HL-60 (cell line): ENCODE measurements at regions not wholly inside any gene's neighbourhood (a gene's known extent, or its start where the extent isn't known, plus 50 kb on each side); places are given as distances from the start of the nearest gene placed in this dataset.

Source experiments
- DNase-seq, 2 experiments: peaks; one replicate each; pipeline ENCODE4 v3.0.0-alpha.2; 2010 to 2020; ENCODE audit warnings: low read depth in 1 of 2, low spot score in 1 of 2
- H3K27ac ChIP-seq: fragments of 250-450 bp; sonication (Bioruptor Pico); replicated peaks from 2 replicates; pipeline ENCODE4 v1.5.1; 2020; ENCODE audit warnings: mild to moderate bottlenecking, moderate library complexity
- H3K27me3 ChIP-seq: fragments of 250-450 bp; sonication (Bioruptor Pico); 2 replicates; pipeline ENCODE4 v1.5.1; 2021; ENCODE audit warnings: mild to moderate bottlenecking, moderate library complexity; ENCODE audit not compliant: insufficient read depth, poor library complexity, severe bottlenecking
- H3K4me3 ChIP-seq: replicated peaks from 2 replicates; pipeline ENCODE4 v1.5.1; 2011; ENCODE audit warnings: mild to moderate bottlenecking, control low read depth, low read length; ENCODE audit not compliant: insufficient read depth
- CTCF ChIP-seq: IDR thresholded peaks from one replicate; pipeline ENCODE4 v1.5.1; 2011; ENCODE audit warnings: low read length, control low read depth, inconsistent platforms; ENCODE audit not compliant: insufficient read depth
- GABPA ChIP-seq: IDR thresholded peaks from 2 replicates; pipeline ENCODE4 v1.6.1; 2012; ENCODE audit warnings: low read depth
- POLR2AphosphoS5 ChIP-seq: IDR thresholded peaks from 2 replicates; pipeline ENCODE4 v1.6.1; 2012; ENCODE audit warnings: low read depth
- REST ChIP-seq: IDR thresholded peaks from 2 replicates; pipeline ENCODE4 v1.6.1; 2012; ENCODE audit warnings: low read depth; ENCODE audit not compliant: insufficient replicate concordance
- SPI1 ChIP-seq: IDR thresholded peaks from 2 replicates; pipeline ENCODE4 v1.6.1; 2012; ENCODE audit warnings: low read depth, mild to moderate bottlenecking, borderline replicate concordance

DNA sequence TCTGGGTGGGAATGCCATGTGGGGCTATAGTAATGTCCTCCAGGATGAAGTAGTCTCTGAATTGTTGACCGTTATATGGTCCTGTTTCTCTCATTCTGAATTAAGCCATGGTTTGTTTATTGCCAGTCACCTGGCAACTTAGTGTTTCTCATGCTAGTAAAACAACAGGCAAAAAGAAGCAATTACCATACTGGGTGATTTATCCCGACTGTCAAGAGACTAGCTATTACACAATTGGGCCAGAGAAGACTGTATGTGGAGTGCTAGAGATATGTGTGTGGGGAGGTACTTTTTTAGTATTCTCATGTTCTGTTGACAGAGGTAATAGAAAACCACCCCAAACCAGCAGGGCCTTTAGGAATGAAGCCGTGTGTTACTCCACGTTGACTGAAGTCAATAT, 258.2 kb downstream of the TDRD3 start:
- TF ChIP-seq REST (no peak), SPI1 (no peak), GABPA (no peak), POLR2AphosphoS5 (no peak), CTCF (no peak)
- H3K27me3 ChIP-seq, result no peaks in the 10 kb centered on the region
- H3K27ac ChIP-seq, result no peak overlapping the region
- no peak for DNase-seq
- H3K4me3 ChIP-seq, result no peak overlapping the region

- no peak for TF ChIP-seq REST
- peak; percentile 26 for TF ChIP-seq CTCF
- Histone ChIP-seq H3K4me3 (no peak overlapping the region), H3K27me3 (no peaks in the 10 kb centered on the region), H3K27ac (no peak overlapping the region)
- peak in 1 of 2 experiments; percentile 51 for DNase-seq
Measured at GRCh38 chr13:60654415-60654814, 257.4 kb downstream of the TDRD3 start.

DNA sequence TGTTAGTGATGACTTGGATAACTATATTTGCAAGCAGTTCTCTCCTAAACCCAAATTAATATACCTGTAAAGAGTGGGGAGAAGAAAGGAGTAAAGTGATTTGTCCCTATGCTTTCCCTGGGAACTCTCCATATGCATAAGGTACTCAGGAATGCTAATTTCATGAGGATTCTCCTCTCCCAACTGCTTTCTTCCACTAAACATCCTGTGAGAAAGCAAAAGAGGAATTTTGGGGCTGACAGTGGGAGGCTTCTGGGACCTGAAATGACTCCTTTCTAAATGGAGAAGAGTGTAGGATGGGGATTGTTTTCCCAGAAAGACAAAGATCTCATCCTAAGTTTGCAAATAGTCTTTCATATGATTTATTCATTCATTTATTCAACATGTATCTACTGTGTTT, 250.5 kb downstream of the TDRD3 start:
- no peak overlapping the region for H3K27ac ChIP-seq

GRCh38 chr13:60646620-60647019, 249.6 kb downstream of the TDRD3 start:
- DNase-seq, result no peak
- Histone ChIP-seq H3K4me3 (no peak overlapping the region), H3K27ac (no peak overlapping the region), H3K27me3 (no peaks in the 10 kb centered on the region)
- no peak for TF ChIP-seq REST
- TF ChIP-seq GABPA, result no peak
- TF ChIP-seq POLR2AphosphoS5, result no peak
- TF ChIP-seq CTCF, result no peak
- TF ChIP-seq SPI1, result no peak

More for the DNA sequence above, 250.5 kb downstream of the TDRD3 start:
- DNase-seq, result no peak
- H3K27me3 ChIP-seq, result no peaks in the 10 kb centered on the region
- TF ChIP-seq SPI1 (no peak), GABPA (no peak)
- no peak overlapping the region for H3K4me3 ChIP-seq
